Activated gamma-delta T cell (primary cell): ENCODE measurements at regions not wholly inside any gene's neighbourhood (a gene's known extent, or its start where the extent isn't known, plus 50 kb on each side); places are given as distances from the start of the nearest gene placed in this dataset.
"Not testable (repeated sequence)": the region's sequence is repeated elsewhere in the genome, so short reads cannot be mapped to it uniquely, and the experiment has no call there.

Experiments
- DNase-seq: peaks from one replicate; lab custom pipeline; 2025; lab: John Stamatoyannopoulos, UW

DNA sequence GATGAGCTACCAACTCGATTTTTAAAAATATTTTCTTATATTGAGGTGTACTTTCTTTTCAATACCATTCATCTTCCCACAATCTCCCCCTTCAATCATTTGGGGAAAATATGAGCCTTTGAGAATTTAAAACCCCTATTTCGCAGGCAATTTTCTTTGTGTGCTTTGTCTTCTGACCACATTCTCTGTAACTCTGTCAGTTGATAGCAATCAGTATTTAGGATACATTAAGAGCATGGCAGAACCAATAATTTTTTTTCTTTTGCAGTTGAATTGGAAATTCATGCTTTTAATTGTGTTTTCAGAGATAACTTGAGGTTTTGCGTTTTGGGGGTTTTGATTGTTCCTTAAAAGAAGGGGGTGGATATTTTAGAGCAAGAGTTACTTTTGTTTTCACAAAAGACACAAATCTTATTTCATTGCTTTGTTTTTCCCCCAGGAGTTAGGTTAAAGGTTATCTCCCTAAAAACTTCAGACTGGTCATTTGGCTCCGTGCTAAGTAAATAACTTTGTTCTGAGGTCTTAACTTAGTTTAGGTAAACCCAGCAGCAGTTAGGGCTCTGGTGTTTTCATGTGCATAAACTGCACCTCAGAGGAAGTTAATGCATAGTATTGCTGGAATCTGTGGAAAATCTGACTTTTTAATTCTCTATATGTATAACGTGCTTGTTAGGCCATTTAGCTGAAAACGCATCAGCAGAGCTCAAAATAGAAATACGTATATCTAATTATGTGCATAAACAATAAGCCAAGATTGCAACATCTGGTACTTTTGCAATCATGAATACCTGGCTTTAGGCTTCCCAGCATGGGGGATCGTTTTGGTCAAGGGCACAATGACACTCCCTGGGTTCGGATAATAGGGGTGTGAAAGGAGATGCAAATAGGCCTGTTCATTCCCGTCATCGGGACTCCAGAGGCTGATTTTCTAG, 676.4 kb upstream of the ANKRD30A start:
- DNase-seq: no peak

DNA sequence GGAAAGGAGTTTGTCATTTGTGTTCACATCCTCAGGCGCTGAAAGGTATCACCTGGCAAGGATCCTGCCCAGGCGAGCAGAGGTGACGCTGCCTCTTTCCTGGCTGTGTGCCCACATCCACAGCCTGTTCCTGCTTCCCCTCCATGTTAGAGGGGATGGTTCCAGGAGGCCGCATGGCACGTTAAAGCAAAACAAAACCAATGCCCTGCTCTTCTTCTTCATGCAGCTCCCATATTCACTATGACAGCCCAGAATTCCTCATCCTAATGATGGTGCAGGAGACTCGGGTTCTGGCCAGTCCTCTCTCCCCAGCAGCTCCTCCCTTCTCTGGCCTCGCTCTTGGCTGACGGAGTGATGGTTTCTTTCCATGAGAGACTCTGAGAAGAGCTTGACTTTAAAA, 678.5 kb upstream of the ANKRD30A start:
- DNase-seq: no peak

DNA sequence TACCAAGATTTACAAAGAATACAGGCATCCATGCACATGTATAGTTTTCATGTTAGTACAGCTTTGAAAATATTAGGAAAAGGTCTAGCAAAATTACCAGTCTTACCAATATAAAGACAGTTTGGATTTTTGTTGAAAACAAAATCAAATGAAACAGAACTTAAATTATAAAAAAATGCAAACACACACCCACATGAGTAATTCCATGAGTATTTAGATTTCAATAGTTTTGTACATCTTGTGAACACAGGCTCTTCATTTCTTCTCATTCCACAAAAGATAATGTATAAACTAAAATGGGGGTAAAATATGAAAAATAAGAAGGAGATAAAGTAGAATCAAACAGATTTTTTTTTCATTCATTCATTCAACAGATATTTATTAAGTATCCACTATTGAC, 682.2 kb upstream of the ANKRD30A start:
- DNase-seq: no peak

DNA sequence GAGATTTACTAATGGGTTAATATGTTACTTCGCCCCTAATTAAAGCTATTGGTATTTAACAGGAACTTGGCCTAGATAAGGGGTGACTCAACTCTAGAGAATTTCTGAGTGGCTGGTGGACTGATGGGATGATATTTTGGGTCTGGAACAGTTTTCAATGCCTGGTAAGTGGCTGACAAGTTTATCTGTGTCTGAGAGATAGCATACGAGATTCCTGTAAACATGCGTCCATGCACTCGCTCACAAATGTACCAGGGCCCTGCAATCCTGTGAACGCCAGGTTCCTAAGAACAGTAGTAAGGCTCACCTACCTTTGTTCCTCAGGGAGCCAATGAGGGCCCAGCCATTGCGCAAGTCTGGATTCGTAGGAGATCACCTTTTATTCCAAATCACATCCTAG, 683.8 kb upstream of the ANKRD30A start:
- no peak for DNase-seq

DNA sequence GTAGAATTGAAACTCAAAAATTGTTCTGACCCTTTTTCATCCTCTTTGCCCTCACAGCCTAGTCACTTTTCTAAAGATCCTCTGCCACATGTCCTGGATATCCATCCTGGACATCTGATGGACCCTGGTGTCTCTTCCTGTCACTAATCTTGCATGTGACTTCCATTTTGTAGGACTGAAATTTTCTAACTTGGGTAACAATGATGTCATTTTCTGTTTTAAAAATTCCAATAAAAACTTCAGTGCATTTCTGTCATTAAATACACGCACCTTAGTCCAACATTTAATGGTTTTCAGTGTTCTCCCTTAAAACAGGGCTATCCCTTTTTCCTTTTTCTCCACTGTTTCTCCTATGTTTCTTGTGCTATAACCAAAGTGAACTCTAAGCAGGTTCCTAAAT, 684.9 kb upstream of the ANKRD30A start:
- no peak for DNase-seq

DNA sequence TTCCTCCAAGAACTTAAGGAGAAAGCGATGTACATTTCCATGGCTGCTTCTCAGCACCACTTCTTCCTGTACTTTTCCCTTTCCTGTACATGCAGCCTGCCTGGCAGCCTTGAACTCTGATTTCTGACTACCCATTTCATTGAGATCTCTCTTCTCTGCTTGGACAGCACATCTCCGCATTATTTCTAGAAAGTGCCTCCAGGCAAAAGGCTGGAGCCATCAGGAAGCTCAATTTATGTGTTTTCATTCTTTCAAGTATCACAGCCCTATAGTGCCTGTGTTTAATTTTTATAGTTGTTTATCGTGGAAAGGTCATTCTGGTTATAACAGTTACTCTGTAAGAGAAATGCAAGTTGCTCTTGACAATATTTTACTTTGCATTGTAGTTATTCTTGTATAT, 688.0 kb upstream of the ANKRD30A start:
- no peak for DNase-seq

DNA sequence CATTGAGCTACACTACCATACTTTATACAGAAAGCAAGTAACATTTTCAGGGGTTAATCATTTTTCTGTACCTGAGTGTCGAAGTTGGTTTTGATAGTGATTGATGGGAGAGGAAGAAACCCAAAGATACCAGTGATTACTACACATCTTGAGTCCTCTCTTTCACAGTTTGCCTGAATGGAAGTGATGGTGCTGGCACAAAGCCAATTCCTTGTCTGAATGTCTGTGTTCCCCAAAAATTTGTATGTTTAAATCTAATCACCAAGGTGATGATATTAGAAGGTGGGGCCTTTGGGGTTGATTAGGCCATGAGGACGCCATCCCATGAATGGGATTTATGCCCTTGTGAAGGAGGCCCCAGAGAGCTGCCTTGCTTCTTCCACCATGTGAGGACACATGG, 696.9 kb upstream of the ANKRD30A start:
- no peak for DNase-seq

DNA sequence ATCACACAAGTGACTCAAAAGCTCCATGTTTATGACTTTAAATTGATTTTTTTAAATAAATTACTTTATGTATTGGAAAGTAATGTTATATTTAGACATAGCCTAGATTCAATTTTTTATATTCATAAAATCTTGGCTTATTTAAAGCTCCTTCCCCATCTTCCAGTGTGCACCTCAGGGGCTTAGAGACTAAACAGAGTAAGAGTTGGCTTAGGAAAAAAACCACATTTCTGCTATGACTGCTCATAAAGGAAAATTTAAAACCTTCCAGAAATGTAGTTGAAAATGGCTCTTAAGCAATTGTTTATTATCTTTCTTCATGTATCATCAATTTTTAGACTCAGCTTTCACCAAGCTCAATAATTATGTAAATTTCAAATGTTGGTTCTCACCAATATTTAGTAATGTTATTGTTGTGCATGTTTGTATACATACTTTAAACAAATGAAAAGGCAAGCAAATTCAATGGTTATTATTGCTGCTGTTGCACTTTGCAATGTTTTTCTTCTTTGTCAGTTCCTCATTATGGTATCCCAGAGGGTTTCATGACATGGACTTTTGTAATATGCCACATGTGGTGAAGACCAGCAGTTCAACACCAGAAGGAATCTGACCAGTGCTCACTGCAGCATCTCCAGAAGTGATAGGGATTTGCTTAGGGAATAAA, 700.1 kb upstream of the ANKRD30A start:
- DNase-seq: no peak

DNA sequence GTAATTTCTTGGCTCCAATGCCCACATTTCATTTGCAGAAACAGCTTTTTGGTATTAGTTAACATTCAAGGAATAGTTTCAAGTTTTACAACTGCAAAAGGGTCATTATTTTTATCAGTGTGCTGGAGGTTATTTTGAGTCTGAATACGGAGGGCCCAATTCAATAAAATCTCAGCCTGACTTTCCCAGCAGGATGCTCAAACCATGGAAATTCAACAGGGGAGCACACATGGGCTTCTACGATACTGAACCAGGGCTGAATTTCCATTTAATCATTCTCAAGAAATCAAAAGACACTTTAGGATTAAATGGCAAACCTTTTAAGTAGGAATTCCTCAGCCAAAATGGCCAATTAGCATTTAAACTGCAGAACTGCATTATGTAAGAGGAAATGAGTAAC, 700.9 kb upstream of the ANKRD30A start:
- no peak for DNase-seq

DNA sequence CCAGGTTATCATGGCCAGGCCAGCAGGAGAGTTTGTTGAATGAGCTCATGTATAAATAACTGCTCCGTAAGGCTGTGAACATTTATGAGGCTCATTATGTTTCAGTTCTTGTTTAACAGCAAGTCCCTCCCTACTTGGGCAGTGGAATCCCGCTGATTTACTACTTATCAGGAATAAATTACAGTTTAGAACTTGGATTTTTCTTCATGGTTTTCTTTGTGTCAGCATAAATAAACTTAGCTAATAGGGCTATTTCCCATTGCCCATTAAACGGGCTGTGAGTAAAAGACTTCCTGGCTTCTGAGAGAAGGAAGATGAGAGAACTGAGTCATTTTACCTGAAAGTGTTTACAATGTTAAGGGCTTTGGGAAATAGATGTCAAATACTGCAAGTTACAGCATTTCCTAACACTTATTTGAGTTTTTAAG, 701.6 kb upstream of the ANKRD30A start:
- no peak for DNase-seq

DNA sequence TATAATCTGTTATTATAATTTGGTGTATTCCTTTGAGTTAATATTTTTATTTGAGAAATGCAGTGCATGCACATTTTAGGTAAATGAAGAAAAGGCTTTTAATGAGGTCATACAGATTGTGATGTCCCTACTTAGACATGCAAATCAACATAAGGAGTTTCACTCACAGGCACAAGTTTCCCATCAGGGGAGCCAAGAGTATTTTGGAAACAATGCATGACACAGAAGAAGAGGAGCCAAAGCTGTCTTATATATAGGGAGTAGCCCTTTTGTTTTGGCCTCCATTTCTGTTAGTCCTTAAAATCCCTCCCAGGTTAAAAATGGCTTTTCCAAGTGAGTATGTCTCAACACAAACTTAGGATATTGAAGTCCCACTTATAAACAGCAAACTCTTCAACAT, 703.4 kb upstream of the ANKRD30A start:
- no peak for DNase-seq

DNA sequence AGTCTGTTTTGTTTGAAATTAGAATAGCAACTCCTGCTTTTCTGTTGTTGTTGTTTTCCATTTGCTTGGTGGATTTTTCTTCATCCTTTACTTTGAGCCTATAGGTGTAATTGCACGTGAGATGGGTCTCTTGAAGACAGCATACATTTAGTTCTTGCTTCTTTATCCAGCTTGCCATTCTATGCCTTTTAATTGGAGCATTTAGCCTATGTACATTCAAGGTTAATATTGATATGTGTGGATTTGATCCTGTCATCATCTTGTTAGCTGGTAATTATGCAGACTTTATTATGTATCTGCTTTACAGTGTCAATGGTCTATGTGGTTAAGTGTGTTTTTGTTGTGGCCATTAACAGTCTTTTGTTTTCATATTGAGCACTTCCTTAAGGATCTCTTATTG, 708.9 kb upstream of the ANKRD30A start:
- DNase-seq: no peak

DNA sequence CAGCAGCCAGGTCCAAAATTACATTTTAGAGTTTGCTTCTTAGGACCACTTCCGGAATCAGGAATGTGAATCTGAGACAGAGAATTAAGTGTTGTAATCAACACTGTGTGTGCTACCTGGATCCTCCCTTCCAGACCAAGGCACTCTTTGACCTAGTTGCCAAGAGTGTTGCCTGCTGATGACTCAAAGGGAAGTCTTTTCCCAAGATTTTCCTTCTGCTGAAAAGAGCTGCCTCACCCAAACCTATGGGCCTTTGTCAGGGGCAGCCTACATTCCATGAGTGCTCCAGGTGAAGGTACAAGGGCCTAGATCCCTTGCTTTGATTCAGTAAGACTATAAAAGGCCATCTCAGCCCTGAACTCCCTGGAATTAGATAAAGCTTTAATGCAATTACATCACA, 712.5 kb upstream of the ANKRD30A start:
- DNase-seq: no peak

DNA sequence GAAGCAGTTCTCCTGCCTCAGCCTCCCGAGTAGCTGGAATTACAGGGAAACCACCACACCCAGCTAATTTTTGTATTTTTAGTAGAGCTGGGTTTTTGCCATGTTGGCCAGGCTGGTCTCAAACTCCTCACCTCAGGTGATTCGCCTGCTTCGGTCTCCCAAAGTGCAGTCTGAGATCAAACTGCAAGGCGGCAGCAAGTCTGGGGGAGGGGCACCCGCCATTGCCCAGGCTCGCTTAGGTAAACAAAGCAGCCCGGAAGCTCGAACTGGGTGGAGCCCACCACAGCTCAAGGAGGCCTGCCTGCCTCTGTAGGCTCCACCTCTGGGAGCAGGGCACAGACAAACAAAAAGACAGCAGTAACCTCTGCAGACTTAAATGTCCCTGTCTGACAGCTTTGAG, 725.2 kb upstream of the ANKRD30A start:
- DNase-seq: not testable (repeated sequence)

DNA sequence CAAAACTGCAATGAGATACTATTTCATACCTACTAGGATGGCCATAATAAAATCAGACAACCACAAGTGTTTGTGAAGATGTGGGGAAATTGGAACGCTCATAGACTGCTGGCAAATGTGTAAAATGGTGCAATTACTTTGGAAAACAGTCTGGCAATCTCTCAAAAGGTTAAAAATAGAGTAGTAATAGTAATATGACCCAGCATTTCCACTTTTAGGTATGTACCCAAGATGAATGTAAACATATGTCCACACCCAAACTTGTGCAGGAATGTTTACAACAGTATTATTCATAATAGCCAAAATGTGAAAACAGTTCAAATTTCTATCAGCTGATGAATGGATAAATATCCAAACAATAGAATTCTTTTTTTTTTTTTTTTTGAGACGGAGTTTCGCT, 731.6 kb upstream of the ANKRD30A start:
- DNase-seq: no peak

DNA sequence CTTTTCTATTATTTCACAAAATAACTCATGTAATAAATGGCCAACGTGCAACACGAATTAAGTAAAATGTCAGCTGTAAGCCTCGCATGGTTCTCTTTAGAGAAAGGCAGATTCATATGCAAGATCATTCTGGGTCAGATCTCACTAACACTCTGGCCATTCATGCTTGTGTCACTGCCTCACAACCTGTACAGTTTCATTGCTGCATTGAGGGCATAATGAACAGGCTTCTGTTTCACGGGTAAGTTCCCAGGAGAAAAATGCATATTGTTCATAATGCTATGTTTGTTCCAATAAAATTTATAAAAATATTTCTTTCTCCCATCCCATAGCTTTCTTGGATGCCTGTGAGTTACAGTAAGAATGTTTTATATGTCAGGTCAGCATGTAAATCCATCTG, 734.0 kb upstream of the ANKRD30A start:
- no peak for DNase-seq

DNA sequence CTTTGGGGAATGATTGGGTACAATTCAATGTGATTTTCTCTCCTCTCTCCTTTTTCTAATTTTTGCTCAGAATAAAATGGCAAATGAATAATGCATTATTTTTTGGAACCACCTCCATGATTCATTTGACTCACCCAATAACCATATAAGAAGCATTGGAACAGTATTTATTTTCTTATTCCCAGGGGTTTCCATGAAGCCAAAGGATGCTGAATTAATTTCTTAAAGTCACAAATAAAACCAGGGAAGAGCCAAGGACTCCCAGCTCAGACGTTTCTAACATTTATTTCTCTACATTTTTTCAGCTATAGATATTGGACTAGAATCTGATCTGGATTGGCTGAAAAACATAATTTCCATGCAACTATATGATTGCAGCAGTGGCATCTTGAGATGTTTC, 735.2 kb upstream of the ANKRD30A start:
- no peak for DNase-seq

DNA sequence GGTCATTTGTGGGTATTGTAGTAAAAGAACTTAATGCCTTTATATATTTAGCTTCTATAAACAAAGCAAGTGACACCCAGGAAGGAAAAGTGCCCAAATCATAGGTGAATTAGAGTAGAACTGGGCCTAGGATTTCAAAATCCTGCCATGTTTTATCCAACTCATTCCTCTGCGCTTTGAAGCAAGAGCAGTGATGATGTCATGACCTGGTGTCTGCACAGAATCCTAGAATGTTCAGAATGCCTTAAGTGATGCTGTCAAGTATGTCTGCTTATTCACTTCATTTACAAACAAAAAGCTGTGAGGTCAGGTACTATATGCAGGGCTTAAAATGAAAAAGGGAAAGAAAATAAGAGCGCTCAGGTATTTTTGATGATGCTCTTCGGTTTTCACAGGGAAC, 737.2 kb upstream of the ANKRD30A start:
- DNase-seq: no peak

DNA sequence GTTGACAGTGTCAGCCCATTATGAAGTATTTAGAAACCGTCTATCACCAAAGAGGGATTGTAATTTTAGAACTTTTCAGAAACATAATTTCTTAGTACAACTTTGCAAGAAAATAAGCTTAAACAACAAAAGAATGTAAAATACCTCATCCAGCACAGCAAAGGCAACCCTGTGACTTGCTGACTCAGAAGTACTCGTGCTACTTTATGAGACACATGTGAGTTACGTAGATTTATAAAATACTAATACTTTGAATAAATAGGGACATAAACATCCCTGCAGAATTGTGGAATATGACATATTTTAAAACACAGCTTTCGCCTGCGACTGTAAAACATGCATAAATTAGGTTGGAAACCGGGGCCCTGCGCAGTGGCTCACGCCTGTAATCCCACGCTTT, 739.7 kb upstream of the ANKRD30A start:
- DNase-seq: no peak

DNA sequence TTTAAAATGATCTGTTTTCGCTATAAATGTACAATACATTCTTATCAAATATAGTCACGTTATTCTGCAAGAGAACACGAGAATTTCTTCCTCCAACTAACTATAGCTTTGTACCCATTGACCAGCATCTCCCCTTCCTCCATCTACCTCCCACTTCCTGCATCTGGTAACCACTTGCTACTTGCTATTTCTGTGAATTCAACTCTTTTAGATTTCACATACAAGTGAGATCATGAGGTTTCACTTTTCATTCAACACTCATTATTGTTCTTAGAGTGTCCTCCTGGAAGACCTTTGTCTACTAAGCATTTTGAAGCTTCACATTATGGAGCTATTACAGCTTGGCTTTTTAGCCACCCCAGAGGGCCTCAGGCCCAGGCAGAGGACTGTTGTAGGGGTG, 741.3 kb upstream of the FZD8 start:
- DNase-seq: no peak

DNA sequence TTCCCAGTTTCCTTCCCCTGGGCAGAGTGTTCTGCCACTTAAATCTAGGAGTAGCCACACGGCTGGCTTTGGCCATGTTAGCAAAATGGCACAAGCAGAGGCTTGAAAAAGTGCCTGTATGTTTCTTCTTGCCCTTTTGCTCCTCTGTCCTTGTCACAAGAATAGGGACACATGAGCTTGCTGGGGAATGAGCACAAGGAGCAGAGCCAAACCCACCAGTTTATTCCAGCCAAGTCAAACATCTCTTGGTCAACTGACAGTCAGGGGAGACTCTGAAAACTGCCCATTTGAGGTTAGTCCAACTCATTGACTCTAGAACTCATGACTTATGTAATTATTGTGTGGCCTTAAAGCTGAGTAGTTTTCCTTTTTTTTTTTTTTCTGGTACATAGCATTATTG, 739.7 kb upstream of the FZD8 start:
- no peak for DNase-seq

DNA sequence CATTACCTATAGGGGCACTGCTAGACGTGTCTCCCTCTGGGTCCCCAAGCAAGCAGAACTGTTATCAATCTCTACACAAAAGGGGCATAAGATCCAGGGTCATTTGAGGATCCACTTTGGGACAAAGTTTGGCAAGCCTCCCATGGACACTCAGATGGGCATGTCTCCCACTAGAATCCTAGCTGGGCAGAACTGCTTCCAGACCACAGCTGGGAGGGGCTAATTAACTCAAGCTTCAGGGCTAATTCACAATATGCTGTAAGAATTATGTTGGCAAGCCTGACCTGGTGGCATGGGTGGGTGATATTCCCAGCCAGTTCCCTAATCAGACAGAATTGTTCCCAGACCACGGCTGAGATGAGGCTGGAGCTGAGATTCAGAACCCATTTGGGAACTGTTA, 738.4 kb upstream of the FZD8 start:
- no peak for DNase-seq

DNA sequence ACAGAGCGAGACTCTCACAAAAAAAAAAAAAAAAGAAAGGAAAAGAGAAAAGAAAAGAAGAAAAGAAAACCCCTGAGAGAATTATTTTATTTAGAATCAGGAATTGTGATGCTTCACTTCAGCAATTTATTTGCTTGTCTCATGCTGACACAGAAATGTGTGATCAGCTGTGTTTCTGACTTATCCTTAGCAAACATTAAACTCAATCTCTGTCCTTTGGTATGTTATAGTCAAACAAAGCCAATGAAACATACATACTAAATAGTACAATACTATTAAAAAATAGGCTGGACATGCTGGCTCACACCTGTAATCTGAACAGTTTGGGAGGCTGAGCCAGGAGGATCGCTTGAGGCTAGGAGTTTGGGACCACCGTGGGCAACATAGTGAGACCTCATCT, 733.0 kb upstream of the FZD8 start:
- DNase-seq: no peak
